Fibroblast of skin of abdomen (primary cell): ENCODE measurements at regions not wholly inside any gene's neighbourhood (a gene's known extent, or its start where the extent isn't known, plus 50 kb on each side); places are given as distances from the start of the nearest gene placed in this dataset.

Source experiments
- DNase-seq: peaks from one replicate; pipeline ENCODE4 v3.0.0-alpha.2; 2013

DNA sequence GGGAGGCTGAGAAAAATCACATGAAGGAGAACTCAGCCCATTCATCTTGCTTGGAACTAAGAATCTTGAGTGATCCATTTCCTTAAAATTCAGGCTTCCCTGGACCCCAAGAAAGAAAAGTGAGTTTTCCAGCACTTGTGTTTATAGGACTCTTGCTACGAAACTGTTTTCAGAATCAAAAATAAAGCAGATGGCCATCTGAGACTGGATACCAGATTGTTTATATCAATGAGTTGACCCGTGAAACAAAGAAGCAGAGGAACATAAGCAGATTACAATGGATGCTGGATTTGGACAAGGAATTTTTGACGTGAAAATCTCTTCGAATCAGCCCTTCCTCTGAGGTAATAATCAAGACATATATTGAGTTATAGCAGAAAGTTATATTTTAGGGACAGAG lies 223.2 kb downstream of the SYK start:
- DNase-seq: no peak

DNA sequence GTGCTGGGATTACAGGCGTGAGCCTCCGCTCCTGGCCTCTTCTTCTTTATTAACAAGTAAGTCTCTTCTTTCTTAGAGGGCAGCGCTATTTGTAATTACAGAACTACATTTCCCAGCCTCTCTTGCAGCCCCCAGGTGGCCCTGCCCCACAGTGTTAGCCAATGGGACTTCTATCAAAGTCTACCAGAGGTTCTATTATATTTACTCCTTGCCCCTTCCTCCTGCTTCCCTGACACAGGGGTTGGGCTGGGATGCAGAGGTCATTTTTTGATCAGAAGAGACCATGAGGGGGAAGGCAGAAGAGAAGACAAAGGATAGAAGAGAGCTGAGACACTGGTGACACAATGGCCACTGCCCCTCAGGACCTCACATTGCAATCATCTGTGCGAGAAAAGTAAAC lies 224.2 kb downstream of the SYK start:
- DNase-seq: no peak

DNA sequence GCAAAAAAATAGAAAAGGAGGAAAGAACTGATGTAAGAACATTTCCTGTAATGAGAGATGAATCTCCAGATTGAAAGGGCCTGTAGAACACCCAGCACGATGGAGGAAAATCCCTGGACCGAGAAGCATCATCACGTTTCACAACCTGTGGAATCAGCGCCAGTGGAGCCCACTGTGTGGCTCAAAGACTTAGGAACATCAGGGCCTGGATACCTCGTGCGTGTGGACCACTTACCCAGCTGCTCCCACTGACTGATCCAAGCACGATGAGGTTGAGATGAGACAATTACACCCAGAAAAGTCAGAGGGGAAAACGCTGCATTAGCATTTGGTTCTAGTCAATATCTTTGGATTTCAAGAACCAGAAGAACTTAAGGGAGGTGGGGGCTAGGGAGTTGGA lies 224.6 kb downstream of the SYK start:
- no peak for DNase-seq

DNA sequence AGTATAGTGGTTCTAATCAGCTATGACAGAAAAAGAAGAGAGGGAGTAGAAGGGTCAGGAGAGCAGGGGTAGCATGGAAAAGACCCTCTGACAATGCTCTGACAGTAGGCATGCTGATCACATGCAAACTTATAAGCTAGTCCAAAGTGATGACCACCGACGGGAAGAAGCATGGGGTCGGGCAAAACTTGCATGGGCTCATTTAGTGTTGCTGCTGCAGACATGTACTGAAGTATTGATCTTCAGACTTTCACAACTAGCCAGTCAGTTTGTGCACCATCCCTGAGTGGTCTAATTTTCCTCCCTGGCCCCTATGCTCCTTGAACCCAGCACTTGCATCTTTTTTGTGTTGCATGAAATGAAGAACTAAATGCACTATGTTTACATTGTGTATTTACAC lies 225.4 kb downstream of the SYK start:
- DNase-seq: no peak

DNA sequence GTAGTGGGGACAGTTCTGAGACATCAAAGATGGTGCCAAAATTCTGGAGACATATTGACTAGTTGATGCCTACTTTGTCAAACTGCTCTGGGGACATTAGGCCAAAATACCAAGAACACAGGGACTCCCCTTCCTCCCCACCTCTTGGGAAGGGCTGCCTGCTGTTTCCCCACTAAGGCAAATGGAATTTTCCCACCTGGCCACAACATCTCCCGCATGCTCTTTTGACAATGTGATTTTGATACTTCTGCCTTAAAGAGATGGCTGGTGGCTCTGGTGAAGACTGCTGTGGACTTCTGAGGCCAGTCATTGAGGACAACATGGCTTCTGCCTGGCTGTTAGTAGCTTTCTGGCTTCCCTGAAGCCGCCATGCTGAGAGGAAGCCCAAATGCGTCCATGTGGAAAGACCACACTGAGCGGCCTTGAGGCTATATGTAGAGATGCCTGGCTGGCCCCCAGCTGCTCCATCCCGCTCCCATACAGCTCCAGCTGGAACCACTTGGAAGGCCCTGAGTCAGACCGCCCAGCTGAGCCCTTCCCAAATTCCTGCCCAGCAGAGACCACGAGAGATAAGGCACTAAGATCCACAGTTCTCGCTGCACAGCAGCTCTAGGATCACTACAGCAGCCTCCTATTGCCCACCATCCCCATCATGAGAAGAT lies 226.7 kb downstream of the SYK start:
- DNase-seq: no peak

DNA sequence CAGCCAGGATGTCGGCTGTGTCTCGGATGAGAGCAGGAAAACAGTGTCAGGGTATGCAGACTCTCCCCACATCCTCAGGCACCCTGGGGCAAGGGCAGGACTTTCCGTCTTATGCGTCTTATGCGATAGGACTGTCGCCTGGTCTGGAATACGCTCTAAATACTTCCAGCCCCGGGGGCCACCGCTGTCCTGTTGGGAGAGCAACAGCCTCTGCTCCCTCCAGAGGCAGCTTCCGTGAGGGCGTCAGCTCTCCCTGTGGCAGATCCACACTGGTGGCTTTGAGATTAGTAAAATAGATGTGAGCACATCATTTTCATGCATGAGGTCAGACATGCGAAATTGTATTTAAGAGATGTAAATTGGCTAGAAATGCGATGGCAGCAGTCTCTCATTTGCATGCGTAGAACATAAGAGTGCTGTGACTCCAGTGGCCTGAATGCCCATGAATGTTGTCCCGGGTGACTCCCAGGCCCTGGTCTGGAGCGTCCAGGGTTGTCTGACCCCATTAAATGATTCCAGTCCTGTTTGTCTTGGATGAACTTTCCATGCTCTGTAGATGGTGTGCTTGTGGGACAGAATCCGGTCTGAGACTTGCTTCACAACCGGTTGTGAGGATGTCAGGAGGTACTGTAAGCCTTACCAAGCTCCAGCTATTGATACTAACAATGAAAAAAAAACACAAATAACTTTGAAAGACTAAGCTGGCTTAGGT lies 228.2 kb downstream of the SYK start:
- DNase-seq: no peak

DNA sequence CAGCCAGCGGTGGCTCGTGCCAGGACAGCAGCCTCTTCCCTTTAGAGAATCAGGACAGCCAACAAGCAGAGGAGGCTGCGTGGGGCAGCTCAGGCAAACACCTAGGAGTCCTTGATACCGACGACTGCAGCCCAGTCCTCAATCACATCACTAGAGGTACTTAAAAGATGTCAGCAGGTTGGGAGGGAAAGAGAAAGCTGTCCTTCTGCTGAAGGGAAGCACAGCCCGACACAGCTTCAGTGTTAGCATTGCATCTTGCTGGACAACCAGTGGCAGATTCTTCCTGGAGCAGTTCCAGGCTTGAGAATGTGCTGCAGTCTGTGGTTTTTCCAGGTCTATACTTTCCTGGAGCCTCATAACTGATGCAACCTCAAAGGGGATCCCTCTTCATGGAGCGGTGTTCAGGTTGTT lies 230.5 kb downstream of the SYK start:
- peak; percentile 40 for DNase-seq

DNA sequence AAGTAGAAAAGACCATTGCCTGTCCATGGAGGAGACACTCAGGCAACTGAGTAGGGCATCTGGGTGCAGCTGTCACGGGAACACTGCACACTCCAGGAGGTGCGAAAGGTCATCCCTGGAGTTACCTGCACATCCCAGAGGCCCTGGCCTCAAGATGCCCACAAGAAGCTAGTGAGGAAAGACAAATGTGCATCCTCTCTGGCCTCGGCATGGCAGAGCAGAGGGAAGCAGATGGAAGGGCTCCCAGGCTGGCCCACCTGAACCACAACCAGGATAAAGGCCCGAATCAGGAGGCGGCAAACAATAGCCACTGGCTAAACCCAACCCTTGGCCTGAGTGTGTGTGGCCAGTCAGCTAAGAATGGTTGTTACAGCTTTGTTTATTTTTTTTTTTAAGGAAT lies 231.7 kb downstream of the SYK start:
- DNase-seq: no peak

DNA sequence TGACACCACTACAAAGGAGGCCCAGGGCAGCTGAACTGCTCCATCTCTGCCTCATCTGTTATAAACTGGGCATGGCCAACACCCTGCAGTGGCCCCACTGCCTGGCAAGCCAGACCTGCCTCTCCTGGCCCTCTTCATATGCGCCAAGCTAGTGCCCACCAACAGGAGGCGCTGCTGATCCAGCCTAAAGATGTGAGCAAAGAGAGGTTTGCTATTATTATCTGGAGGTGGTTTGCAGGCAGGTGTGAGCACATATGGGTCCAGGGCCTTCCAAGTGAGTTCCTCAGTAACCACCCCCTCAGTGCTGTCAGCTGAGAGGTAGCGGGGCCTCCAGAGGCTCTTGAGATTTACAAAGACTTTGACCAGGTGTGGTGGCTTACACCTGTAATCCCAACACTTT lies 232.2 kb downstream of the SYK start:
- DNase-seq: no peak

DNA sequence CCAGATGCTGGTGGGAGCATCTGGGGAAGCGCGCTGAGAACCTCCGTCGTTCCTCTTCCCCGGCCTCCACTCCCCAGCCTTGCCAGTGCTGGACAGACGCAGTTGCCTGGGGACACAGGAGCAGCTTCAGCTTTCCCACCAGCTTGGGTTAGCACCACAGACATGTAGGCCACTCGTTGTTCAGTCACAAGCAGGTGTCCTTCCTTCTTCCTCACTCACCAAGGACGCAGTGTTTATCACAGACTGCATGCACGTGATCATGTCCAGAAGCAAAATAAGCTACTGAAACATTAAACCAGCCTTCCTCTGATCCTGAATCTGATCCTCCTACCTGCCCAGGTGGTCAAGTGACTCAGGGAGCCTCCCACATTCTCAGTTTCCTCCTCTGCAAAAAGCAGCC lies 232.9 kb downstream of the SYK start:
- DNase-seq: no peak

DNA sequence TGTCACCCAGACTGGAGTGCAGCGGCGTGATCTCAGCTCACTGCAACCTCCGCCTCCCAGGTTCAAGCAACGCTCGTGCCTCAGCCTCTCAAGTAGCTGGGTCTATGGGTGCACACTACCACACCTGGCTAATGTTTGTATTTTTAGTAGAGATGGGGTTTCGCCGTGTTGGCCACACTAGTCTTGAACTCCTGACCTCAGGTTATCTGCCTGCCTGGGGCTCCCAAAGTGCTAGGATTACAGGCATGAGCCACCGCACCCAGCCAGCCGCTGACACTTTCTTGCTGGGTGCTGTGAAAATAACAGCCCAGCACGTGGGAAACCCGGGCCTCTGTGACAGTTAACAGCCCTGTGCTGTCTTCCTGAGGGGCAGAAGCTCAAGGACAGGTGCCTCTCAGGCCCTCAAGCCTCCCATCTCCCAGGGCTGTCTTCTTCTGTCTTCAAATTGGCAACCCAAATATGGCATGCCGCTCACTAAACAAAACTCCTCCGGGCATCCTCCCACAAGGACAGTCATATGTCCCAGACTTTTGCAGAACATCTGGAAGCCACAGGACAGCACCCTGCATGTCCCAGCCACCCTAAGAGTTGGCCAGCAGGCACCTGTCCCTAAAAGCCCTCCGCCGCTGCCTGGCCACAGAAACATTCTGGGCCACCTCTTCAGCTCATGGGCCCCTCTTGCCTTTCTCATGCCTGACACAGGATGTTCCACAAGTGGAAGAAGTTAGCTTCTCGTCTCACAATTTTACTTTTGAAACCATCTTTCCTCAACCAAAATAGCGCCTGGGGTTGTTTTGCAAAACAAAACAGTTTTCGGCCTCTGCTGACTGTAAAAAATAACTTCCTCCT lies 233.6 kb downstream of the SYK start:
- no peak for DNase-seq

DNA sequence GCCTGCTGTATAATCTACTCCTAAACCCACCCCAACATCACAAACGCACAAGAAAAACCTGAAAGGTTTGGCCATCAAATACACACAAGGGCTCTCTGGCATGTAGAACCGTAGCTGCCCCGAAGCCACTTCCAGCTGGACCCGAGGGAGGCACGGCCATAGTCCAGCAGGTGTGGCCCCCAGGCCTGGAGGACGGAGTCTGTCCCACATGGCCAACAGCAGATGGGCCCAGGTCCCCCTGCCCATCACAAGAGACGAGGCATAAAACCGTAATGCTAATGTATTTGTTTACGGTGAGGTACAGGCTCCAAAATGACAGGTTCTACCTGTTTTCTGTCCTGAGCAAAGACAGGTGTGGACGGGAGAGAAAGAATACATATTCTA lies 234.2 kb downstream of the SYK start:
- no peak for DNase-seq

DNA sequence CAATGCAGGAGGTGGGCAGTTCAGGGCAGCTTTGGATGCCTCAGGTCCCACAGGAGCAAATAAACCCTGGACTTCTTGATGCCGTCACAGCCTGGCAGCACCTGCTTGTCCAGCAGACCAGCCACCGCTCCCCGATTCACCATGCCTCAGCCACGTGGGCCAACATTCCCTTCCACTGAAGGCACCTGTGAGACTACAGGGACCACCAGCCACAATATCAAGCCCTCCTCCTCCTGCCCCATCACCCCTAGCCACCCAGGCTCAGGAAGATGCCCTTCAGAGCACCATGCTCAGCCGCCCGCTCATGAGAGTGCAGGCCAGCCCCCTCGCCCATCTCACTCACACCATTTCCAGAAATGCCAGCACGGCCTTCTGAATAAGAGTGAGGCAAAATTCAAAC lies 234.7 kb downstream of the SYK start:
- DNase-seq: no peak

DNA sequence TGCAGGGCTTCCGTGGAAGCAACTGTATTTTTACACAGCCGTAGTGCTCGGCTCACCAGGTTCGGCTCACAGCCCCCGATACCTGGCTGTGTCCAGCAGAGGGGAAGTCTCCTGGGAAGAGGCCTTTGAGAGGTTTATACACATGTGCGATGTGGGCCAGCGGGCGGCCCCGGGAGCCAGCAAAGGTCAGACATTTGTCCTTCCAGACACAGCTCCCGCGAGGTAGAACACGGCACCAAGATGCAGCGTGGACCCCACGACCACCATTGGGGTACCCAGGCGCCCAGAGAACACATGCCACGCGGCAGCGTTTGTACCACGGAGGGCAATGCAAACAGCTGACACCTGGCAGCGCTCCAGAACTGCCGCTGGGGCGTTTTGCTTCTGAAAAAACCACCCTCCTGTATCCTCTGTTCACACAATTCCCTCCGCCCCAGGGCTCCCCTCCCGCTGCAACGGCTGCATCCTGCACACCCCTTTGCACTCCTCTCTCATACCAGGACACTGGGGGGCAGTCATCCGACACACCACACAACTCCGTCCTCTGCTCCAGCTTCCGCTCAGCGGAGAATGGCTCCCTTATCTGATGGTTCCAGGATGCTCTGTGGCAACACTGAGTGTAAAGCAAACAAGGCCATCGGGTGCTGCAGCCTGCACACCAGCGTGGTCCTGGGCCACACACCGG lies 235.3 kb downstream of the SYK start:
- DNase-seq: peak; percentile 79

DNA sequence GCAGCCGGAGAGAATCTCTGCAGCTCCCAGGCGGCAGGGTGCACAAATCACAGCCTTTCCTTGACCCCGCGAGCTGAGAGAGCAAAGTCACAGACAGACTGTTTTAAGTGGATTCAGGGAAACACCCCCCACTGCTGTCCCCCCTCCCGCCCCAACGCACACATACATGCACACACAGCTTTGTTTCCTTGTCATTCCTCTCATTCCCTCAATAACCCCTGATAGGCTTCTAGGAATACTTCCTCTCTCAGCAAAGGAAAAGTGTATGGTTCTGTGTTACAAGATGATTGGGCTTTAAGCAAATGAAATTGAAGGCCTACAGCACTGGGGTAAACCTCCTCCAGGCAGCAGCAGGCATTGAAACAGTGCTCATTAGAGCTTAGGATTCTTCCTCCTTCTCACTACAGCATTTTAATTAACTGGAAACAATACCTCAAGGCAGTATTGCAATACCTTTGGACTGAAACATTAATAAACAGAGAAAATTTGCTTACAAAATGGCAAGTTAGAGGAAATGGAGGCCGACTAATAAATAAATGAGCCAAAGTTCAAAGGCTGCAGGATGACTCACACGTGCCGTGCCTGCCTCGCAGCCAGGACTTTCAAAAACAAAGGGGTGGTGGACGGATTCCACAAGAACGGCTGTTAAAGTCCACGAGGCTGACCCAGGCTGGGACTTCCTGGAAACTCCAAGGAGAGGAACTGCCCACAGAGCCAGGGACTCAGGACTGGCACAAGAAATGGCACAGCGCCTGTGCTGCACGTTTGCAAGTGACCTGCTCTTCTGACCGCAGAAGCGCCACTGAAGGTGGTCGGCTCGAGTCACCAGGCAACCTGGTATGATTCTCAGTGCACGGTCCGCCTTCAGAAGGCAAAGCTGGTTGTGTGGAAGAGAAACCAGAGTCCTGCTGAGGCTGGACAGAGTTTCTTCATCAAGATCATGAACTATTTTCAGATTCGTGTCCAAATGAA lies 236.2 kb downstream of the SYK start:
- peak; percentile 52 for DNase-seq

DNA sequence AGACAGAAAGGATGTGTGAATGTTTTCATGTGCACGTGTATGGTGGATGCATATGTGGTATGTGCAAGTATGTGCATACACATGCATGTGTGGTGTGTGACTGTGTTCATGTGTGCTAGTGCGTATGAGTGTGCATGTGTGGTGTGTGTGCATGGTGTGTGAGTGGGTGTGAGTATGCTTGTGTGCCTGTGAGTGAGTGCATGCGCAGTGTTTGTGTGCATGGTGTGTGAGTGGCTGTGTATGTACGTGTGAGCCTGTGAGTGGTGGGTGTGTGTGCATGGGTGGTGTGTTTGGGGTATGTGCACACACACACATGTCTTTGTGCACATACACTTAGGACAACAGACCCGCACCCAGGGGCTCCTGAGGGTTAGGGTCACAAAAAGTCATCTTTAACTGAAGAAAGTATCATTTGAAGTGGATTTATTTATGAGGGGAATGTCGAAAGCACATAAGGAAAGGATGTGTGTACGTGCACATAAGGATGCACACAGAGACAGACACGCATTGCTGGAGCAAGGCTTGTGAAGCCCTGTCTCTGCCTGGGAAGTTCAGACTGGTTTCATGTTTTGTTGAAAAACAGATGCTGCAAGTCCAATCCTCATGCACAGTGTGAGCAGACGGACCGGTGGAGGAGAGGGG lies 237.0 kb downstream of the SYK start:
- no peak for DNase-seq

DNA sequence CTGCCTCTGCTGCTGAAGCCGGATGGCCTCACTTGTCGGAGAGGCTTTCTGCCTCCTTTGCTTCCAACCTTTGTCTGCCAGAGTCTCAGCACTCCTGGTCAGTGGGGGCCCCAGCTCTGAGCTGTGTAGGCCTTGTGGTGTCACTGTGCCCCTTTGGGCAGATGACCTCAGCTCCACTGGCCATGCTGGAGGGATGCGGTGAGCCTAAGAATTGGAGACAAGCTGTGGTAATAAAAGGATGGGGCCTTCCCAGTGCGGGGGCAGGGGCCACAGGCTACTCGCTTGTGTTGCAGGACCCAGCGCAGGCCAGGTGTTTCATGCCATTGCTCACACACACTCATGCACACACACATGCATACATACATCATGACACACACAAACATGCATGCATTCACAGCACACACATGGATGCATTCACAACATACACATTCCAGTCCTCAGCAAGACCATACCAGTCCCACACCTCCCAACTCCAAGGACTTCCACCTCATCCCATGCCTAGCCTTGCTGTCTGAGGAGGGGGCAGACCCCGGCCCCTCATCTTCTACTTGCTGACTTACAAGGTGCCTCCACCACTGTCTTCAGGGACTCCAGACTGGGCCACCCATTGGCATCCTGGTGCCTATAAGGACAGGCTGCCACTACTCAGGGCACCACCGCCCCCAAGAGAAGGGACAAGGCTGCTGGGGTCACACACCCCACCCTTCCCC lies 237.7 kb downstream of the SYK start:
- DNase-seq: no peak

DNA sequence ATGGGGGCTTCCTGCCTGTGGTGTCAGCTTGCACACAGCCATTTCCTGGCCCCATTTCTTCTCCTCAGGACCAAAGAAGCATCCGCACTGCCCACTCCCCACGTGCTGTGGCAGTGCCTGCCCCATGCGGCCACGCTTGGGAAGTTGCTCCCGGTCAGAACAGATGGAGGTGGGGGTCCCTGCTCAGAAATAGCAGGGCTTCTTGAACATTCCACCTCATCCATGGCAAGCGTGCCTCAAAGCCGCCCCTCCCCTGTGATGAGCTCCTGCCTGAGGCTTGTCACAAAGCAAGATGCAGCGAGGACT lies 238.2 kb downstream of the SYK start:
- no peak for DNase-seq

DNA sequence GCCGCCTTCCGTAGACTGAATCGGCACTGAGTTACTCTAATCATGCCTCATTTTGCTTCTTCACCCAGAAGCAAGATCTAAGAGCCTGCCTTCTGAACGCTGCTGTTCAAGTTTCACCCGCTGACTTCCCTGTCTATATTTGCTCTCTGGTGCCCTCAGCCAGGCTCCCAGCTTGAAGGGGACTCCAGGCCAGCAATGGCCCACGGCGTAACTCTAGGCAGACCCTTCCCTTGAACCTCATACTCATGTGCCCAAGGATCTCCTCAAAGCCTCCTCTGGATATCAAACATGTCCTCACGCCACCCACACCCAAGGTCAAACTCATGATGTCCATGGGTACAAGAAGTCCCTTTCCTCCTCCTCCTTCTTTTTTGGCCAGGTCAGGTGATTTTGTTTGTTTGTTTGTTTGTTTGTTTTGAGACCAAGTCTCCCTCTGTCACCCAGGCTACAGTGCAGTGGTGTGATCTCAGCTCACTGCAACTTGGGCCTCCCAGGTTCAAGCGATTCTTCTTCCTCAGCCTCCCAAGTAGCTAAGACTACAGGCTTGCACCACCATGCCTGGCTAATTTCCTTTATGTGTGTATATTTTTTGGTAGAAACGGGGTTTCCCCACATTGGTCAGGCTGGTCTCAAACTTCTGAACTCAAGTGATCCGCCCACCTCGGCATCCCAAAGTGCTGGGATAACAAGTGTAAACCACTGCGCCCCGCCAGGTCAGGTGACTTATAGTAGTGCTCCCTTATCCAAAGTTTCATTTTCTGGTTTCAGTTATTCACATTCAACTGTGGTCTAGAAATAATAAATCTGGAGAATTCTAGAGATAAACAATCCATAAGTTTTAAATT lies 239.0 kb downstream of the SYK start:
- DNase-seq: no peak

DNA sequence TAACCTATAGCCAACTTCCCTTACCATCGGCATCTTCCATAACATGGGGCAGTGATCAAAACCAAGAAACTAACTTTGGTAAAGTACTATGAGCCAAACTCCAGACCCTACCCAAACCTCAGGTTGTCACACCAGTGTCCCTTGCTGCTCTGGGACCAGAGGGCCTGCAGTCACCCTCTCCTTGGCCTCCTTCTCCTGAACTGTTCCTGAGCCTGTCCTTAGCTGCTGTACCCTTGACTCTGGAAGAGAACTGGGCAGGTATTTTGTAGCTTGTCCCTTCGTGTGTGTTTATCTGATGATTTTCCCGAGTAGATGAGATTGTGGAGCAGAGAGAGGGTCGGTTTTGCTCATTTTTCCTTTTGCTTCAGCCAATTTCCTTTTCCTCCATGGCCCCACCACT lies 240.4 kb downstream of the SYK start:
- DNase-seq: no peak
